Uterus (tissue), 3 donors: ENCODE measurements at regions not wholly inside any gene's neighbourhood (a gene's known extent, or its start where the extent isn't known, plus 50 kb on each side); places are given as distances from the start of the nearest gene placed in this dataset.

ENCODE experiments used
- DNase-seq, 2 donors: peaks; one replicate each; pipeline ENCODE4 v3.0.0-alpha.2; 2019 to 2020
- H3K27ac ChIP-seq, 2 donors: fragments of 200-600 bp; sonication (generic); 1 replicate in 1 of 2; 2 replicates in 1 of 2; pipeline ENCODE4 v1.5.1; 2016 to 2018
- H3K27me3 ChIP-seq, 2 donors: fragments of 200-600 bp; sonication (generic); one replicate each; pipeline ENCODE4 v1.5.1; 2018 to 2019; ENCODE audit warnings: control low read depth in 1 of 2
- H3K36me3 ChIP-seq, 2 donors: fragments of 200-600 bp; sonication (generic); one replicate each; pipeline ENCODE4 v1.5.1; 2019; ENCODE audit warnings: control low read depth in 1 of 2
- H3K4me1 ChIP-seq, 2 donors: fragments of 200-600 bp; sonication (generic); one replicate each; pipeline ENCODE4 v1.5.1; 2018 to 2019; ENCODE audit warnings: control low read depth in 1 of 2
- H3K4me3 ChIP-seq, 2 donors: fragments of 200-600 bp; sonication (generic); 1 replicate in 1 of 2; 2 replicates in 1 of 2; pipeline ENCODE4 v1.5.1; 2018 to 2019; ENCODE audit warnings: mild to moderate bottlenecking in 1 of 2
- H3K9me3 ChIP-seq, 2 donors: fragments of 200-600 bp; sonication (generic); one replicate each; pipeline ENCODE4 v1.5.1; 2019; ENCODE audit warnings: control low read depth in 1 of 2
- POLR2A ChIP-seq, 2 donors: fragments of 450-650 bp; IDR thresholded peaks; one replicate each; pipeline ENCODE4 v1.6.1; 2016; ENCODE audit warnings: antibody characterized with exemption in 2 of 2, mild to moderate bottlenecking in 1 of 2, moderate library complexity in 1 of 2
- intact Hi-C: fragments of 100-400 bp; cut with DNase I; formaldehyde crosslinking; loops from one replicate; pipeline ENCODE4 v1.15.1; 2023; ENCODE audit warnings: low total_unique reads
- TF ChIP-seq, protein P1 (sequence below), 4 experiments: fragments of 200-600 bp in 2 of 4; fragments of 450-650 bp in 2 of 4; sonication (generic) in 2 of 4; IDR thresholded peaks; one replicate each; pipeline ENCODE4 v1.5.1; 2016 to 2019; ENCODE audit warnings: antibody characterized with exemption in 4 of 4, mild to moderate bottlenecking in 2 of 4, moderate library complexity in 1 of 4
- donor health status: DM: yes; HTN: yes; CAD: no.

DNA sequence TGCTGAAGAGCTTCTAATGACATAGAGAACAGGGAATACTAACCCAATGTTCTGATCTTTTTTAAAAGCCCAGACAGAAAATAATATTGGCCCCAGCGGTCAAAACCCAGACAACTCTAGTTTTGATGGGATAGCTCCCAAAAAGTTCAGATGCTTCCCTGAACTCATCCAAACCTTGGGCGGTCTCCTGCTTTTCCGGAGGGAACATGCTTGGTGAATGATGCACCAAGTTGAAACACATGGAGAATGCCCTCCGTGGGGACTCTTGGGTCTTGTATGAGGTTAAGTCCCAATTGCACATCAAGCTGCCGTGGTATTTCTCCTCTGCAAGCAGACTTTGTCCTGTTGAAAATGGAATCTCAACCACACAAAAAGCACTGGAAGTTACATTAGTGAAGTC, 120.7 kb upstream of the CTAGE1 start:
- Histone ChIP-seq H3K9me3 (no peaks in the 10 kb centered on the region), H3K27me3 (no peaks in the 10 kb centered on the region), H3K4me1 (no peaks in the 10 kb centered on the region), H3K36me3 (no peaks in the 10 kb centered on the region), H3K4me3 (no peak overlapping the region), H3K27ac (peak overlapping the region in 1 of 2 donors; percentile 52)
- DNase-seq, result peak in 1 of 2 donors; percentile 45
- TF ChIP-seq, protein P1, sequence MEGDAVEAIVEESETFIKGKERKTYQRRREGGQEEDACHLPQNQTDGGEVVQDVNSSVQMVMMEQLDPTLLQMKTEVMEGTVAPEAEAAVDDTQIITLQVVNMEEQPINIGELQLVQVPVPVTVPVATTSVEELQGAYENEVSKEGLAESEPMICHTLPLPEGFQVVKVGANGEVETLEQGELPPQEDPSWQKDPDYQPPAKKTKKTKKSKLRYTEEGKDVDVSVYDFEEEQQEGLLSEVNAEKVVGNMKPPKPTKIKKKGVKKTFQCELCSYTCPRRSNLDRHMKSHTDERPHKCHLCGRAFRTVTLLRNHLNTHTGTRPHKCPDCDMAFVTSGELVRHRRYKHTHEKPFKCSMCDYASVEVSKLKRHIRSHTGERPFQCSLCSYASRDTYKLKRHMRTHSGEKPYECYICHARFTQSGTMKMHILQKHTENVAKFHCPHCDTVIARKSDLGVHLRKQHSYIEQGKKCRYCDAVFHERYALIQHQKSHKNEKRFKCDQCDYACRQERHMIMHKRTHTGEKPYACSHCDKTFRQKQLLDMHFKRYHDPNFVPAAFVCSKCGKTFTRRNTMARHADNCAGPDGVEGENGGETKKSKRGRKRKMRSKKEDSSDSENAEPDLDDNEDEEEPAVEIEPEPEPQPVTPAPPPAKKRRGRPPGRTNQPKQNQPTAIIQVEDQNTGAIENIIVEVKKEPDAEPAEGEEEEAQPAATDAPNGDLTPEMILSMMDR (IDR thresholded peaks at IDR 0.05), result no peak
- no peak for TF ChIP-seq POLR2A (IDR thresholded peaks at IDR 0.05)
- intact Hi-C loops, result no loop called here

DNA sequence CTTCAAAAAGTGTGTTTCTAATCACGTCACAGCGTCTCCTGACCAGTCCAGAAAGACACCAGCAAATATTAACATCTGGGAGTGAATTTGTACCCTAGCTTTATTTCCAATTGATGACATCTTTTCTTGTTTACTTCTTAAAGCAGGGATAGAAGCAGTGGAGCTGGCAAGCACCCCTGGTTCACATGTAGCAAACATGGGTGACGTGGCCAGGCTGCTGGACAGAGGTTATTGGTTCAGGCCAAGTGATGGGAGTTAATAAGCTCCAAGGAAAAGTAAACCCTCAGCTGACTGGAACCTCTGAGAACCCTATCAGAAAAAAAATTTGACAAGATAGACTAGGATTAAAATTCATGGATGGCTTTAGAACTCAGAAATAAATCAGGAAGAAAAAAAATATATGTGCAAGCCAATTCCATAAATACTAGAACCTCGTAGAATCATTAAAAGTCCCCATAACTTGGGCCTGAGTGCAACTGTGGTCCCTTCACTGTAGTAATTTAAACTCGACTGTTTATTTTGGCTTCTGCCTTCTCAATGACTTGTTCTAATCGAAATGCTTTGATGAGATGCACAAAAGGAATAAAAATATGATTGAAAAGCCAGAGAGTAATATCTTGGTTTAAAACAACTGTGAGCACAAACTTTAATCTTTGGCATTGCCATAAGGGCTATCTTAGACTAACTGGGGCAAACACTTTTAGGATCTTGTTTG, 121.5 kb upstream of the CTAGE1 start:
- no peak for TF ChIP-seq POLR2A (IDR thresholded peaks at IDR 0.05)
- TF ChIP-seq, protein P1 (IDR thresholded peaks at IDR 0.05), result no peak
- no peak overlapping the region for H3K4me3 ChIP-seq
- no peaks in the 10 kb centered on the region for H3K27me3 ChIP-seq
- intact Hi-C loops, result no loop called here
- H3K36me3 ChIP-seq, result no peaks in the 10 kb centered on the region
- no peaks in the 10 kb centered on the region for H3K9me3 ChIP-seq
- H3K27ac ChIP-seq, result peak overlapping the region in 1 of 2 donors; percentile 52
- peaks cover 0 to 8% of the 10 kb centered on the region in 2 donors for H3K4me1 ChIP-seq
- peak; percentile 48 to 65 for DNase-seq

DNA sequence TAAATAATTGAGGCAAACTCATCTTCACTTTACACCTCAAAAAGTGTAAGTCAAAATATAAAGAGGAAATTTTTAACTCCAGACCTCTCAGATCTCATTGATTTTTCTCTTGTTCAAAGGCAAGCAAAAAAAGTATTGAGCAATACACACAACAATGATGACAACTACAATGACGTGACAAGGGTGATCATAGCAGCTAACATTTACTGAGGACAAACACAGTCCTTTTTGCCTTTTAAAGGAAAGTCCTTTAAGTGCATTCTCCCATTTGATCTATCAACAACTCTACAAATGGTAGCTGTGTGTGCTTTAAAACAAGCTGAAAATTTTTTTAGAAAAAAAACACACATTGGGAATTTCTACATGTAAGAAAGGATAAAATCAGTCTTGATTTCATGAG, 123.5 kb upstream of the CTAGE1 start:
- intact Hi-C loops, result no loop called here
- TF ChIP-seq, protein P1 (IDR thresholded peaks at IDR 0.05), result no peak
- no peak for TF ChIP-seq POLR2A (IDR thresholded peaks at IDR 0.05)
- no peaks in the 10 kb centered on the region for H3K9me3 ChIP-seq

DNA sequence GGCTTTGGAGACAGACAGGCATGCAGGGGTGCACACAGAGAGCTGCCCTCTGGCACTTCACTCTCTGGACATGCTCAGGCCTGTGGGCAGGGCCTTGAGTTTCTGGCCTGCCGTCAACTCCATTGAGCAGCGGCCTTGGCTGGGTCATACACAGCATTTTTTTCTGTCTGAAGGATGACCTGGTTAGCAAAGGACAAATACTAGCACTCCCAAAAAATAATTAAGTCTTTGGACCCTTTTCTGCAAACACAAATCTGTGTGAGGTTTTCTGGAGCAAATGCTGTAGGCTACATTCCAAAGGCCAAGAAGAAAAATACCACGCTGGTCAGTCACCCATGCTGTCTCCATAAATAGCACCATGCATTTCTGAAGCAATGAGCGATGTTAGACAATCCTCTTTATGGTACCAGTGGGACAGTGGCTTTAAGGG, 124.7 kb upstream of the CTAGE1 start:
- peak in 1 of 2 donors; percentile 39 for DNase-seq
- H3K36me3 ChIP-seq, result no peaks in the 10 kb centered on the region
- peak overlapping the region; percentile 76 to 86 for H3K27ac ChIP-seq
- no peak for TF ChIP-seq POLR2A (IDR thresholded peaks at IDR 0.05)
- TF ChIP-seq, protein P1 (IDR thresholded peaks at IDR 0.05), result no peak
- H3K9me3 ChIP-seq, result no peaks in the 10 kb centered on the region
- no peaks in the 10 kb centered on the region for H3K27me3 ChIP-seq
- intact Hi-C loops, result no loop called here
- peaks cover 0 to 19% of the 10 kb centered on the region in 2 donors for H3K4me1 ChIP-seq
- H3K4me3 ChIP-seq, result no peak overlapping the region

More for the DNA sequence above, 123.5 kb upstream of the CTAGE1 start:
- Histone ChIP-seq H3K4me3 (no peak overlapping the region), H3K27me3 (no peaks in the 10 kb centered on the region), H3K4me1 (peaks cover 0 to 9% of the 10 kb centered on the region in 2 donors), H3K27ac (peak overlapping the region in 1 of 2 donors; percentile 25), H3K36me3 (no peaks in the 10 kb centered on the region)
- DNase-seq, result no peak

DNA sequence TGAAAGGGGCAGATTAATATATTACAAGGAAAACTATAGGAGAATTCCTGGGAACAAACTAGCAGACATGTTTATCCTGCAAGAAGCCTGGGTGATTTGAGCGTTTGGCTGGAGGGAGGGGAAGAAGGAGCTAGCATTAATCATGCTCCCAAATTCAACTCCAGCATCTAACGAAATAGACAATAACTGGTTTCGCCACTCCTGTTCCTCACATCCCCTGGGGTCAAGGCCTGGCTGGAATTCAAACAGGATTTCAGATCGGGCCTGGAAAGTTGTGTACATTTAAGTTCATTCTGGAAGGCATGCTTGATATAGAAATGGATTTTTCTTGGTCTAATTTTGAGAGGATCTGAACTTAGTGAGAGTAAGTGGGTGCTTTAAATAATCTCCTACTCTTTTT, 126.1 kb upstream of the CTAGE1 start:
- Histone ChIP-seq H3K27me3 (no peaks in the 10 kb centered on the region), H3K4me1 (peaks cover 0 to 19% of the 10 kb centered on the region in 2 donors), H3K27ac (peak overlapping the region; percentile 76 to 86), H3K36me3 (no peaks in the 10 kb centered on the region), H3K4me3 (no peak overlapping the region), H3K9me3 (no peaks in the 10 kb centered on the region)
- no peak for TF ChIP-seq POLR2A (IDR thresholded peaks at IDR 0.05)
- TF ChIP-seq, protein P1 (IDR thresholded peaks at IDR 0.05), result no peak
- intact Hi-C loops, result no loop called here
- DNase-seq, result peak; percentile 61 to 72
